ENCODE measurements at regions not wholly inside any gene's neighbourhood (a gene's known extent, or its start where the extent isn't known, plus 50 kb on each side); places are given as distances from the start of the nearest gene placed in this dataset.

- Histone ChIP-seq H3K27me3 (ENCODE audit: control insufficient read depth, extremely low read depth, insufficient read depth, low read length) (no peaks in the 10 kb centered on the region), H3K9ac (ENCODE audit: control insufficient read depth, extremely low read depth, insufficient read depth, low read length) (no peak overlapping the region), H3K36me3 (ENCODE audit: control insufficient read depth in 2 of 2, extremely low read depth in 1 of 2, insufficient read depth in 2 of 2, low read length in 2 of 2) (no peaks in the 10 kb centered on the region), H3K27ac (ENCODE audit: control insufficient read depth, insufficient read depth, low read length) (no peak overlapping the region), H4K20me1 (ENCODE audit: control insufficient read depth, extremely low read depth, insufficient read depth, low read length) (no peaks in the 10 kb centered on the region), H3K4me1 (ENCODE audit: control insufficient read depth, extremely low read depth, insufficient read depth, low read length) (no peaks in the 10 kb centered on the region), H2AFZ (ENCODE audit: control insufficient read depth, low read length) (no peak overlapping the region), H3K9me3 (ENCODE audit: control insufficient read depth, low read depth, low read length) (no peaks in the 10 kb centered on the region), H3K4me3 (ENCODE audit: control insufficient read depth in 2 of 3, extremely low read depth in 1 of 3, insufficient read depth in 2 of 3, low read depth in 1 of 3, low read length in 3 of 3) (no peak overlapping the region), H3K79me2 (ENCODE audit: control insufficient read depth, insufficient read depth, low read length) (no peaks in the 10 kb centered on the region), H3K9me1 (ENCODE audit: control insufficient read depth, extremely low read depth, insufficient read depth, low read length) (no peaks in the 10 kb centered on the region), H3K4me2 (ENCODE audit: control insufficient read depth, extremely low read depth, insufficient read depth, low read depth, low read length) (no peak overlapping the region)
- DNase-seq (ENCODE audit: low read depth, low spot score), result no peak
- no peak for FAIRE-seq
- TF ChIP-seq EZH2 (IDR thresholded peaks at IDR 0.05; ENCODE audit: low read length), result no peak
- no peak for TF ChIP-seq CTCF (optimal IDR thresholded peaks at IDR 0.05 in 1 of 3, IDR thresholded peaks at IDR 0.05 in 1 of 3, conservative IDR thresholded peaks at IDR 0.05 in 1 of 3; ENCODE audit: extremely low read depth in 1 of 3, insufficient read depth in 2 of 3, low read length in 3 of 3)
- dilution Hi-C loops (cut with MboI; ENCODE audit: extremely low pct_ligation_motif_present, low sequenced_read_pairs), result no loop called here
Measured at GRCh38 chrX:121356850-121357171, 309.4 kb downstream of the GLUD2 start.

GRCh38 chrX:121360280-121360679, 312.9 kb downstream of the GLUD2 start:
- no peaks in the 10 kb centered on the region for H3K79me2 ChIP-seq (ENCODE audit: control insufficient read depth, insufficient read depth, low read length)
- H3K9me3 ChIP-seq (ENCODE audit: control insufficient read depth, low read depth, low read length), result no peaks in the 10 kb centered on the region
- no peak overlapping the region for H3K27ac ChIP-seq (ENCODE audit: control insufficient read depth, insufficient read depth, low read length)
- no peak for FAIRE-seq
- no peaks in the 10 kb centered on the region for H3K36me3 ChIP-seq (ENCODE audit: control insufficient read depth in 2 of 2, extremely low read depth in 1 of 2, insufficient read depth in 2 of 2, low read length in 2 of 2)
- no peak for DNase-seq (ENCODE audit: low read depth, low spot score)
- H3K4me3 ChIP-seq (ENCODE audit: control insufficient read depth in 2 of 3, extremely low read depth in 1 of 3, insufficient read depth in 2 of 3, low read depth in 1 of 3, low read length in 3 of 3), result no peak overlapping the region
- no peaks in the 10 kb centered on the region for H3K27me3 ChIP-seq (ENCODE audit: control insufficient read depth, extremely low read depth, insufficient read depth, low read length)
- H3K9me1 ChIP-seq (ENCODE audit: control insufficient read depth, extremely low read depth, insufficient read depth, low read length), result no peaks in the 10 kb centered on the region
- no peaks in the 10 kb centered on the region for H4K20me1 ChIP-seq (ENCODE audit: control insufficient read depth, extremely low read depth, insufficient read depth, low read length)
- no peaks in the 10 kb centered on the region for H3K4me1 ChIP-seq (ENCODE audit: control insufficient read depth, extremely low read depth, insufficient read depth, low read length)
- no peak overlapping the region for H2AFZ ChIP-seq (ENCODE audit: control insufficient read depth, low read length)
- TF ChIP-seq CTCF (optimal IDR thresholded peaks at IDR 0.05 in 1 of 3, IDR thresholded peaks at IDR 0.05 in 1 of 3, conservative IDR thresholded peaks at IDR 0.05 in 1 of 3; ENCODE audit: extremely low read depth in 1 of 3, insufficient read depth in 2 of 3, low read length in 3 of 3) (no peak), EZH2 (IDR thresholded peaks at IDR 0.05; ENCODE audit: low read length) (no peak)
- no peak overlapping the region for H3K9ac ChIP-seq (ENCODE audit: control insufficient read depth, extremely low read depth, insufficient read depth, low read length)
- no peak overlapping the region for H3K4me2 ChIP-seq (ENCODE audit: control insufficient read depth, extremely low read depth, insufficient read depth, low read depth, low read length)
- dilution Hi-C loops (cut with MboI; ENCODE audit: extremely low pct_ligation_motif_present, low sequenced_read_pairs), result no loop called here

Measured in keratinocyte (primary cell).